Suprapubic skin (tissue), 4 donors: ENCODE measurements at regions not wholly inside any gene's neighbourhood (a gene's known extent, or its start where the extent isn't known, plus 50 kb on each side); places are given as distances from the start of the nearest gene placed in this dataset.

Experiments
- DNase-seq, 2 donors: peaks; one replicate each; pipeline ENCODE4 v3.0.0-alpha.2; 2019; ENCODE audit warnings: low spot score in 2 of 2
- H3K27ac ChIP-seq: fragments of 200-600 bp; sonication (generic); one replicate; pipeline ENCODE4 v1.5.1; 2019
- H3K27me3 ChIP-seq: fragments of 200-600 bp; sonication (generic); one replicate; pipeline ENCODE4 v1.5.1; 2019
- H3K36me3 ChIP-seq: fragments of 200-600 bp; sonication (generic); one replicate; pipeline ENCODE4 v1.5.1; 2019
- H3K4me1 ChIP-seq: fragments of 200-600 bp; sonication (generic); one replicate; pipeline ENCODE4 v1.5.1; 2019
- H3K4me3 ChIP-seq: fragments of 200-600 bp; sonication (generic); one replicate; pipeline ENCODE4 v1.5.1; 2019; ENCODE audit warnings: mild to moderate bottlenecking
- H3K9me3 ChIP-seq: fragments of 200-600 bp; sonication (generic); one replicate; pipeline ENCODE4 v1.5.1; 2019
- EP300 ChIP-seq: sonication (generic); formaldehyde crosslinking; IDR thresholded peaks from one replicate; pipeline ENCODE4 v1.6.1; 2017; ENCODE audit warnings: antibody characterized with exemption
- POLR2A ChIP-seq, 2 donors: fragments of 450-650 bp; IDR thresholded peaks; one replicate each; pipeline ENCODE4 v1.6.1; 2017; ENCODE audit warnings: antibody characterized with exemption in 2 of 2, mild to moderate bottlenecking in 2 of 2, moderate library complexity in 2 of 2
- POLR2AphosphoS5 ChIP-seq, 3 donors: sonication (generic); formaldehyde crosslinking; IDR thresholded peaks; one replicate each; pipeline ENCODE4 v1.6.1; 2017; ENCODE audit warnings: antibody characterized with exemption in 3 of 3
- WGBS: methylation state at CpG from one replicate; pipeline ENCODE4 v1.1.5; 2018; 5-methylcytosine and 5-hydroxymethylcytosine counted together
- TF ChIP-seq, protein P1 (sequence below), 2 donors: fragments of 200-600 bp in 1 of 2; fragments of 450-650 bp in 1 of 2; sonication (generic) in 1 of 2; IDR thresholded peaks; one replicate each; pipeline ENCODE4 v1.5.1; 2016 to 2019; ENCODE audit warnings: antibody characterized with exemption in 2 of 2, mild to moderate bottlenecking in 1 of 2, moderate library complexity in 1 of 2

DNA sequence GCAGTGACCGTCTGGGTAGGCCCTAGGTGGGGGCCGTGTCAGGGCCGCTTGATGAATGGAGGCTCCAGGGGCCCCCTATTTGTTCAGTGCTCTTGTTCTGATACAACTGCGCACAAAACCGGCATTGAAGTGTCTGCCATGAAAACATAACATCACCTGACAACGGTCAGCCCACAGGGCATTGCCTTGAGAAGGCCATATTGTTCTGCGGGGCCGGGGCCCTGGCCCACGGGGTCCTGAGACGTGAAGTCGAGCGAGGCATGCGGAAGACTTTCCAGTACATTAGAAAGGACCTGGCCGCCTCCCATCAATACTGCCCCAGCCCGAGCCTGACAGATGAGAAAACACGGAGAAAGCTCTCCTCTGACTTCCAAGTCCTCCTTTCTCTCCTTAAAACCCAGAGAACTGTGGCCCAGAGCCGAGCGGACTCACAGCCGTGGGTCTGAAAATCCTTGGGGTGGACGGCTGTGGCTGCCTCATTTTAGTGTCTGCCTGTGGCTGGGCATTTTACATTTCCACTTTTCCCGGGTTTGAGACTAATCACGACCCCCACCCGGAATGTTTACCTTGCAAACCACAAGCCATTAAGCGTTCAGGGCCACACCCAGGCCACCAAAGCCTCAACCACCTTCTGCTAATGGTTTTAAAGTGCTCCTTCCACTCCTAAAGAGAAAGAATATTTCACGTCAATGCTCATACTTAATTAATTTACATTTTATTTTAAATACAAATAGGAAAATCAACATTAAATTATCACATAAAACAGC is 391.0 kb upstream of the IRX2 start:
- Histone ChIP-seq H3K36me3 (no peaks in the 10 kb centered on the region), H3K9me3 (no peaks in the 10 kb centered on the region), H3K4me1 (no peaks in the 10 kb centered on the region), H3K27me3 (no peaks in the 10 kb centered on the region), H3K4me3 (no peak overlapping the region), H3K27ac (no peak overlapping the region)
- no peak for TF ChIP-seq POLR2A (IDR thresholded peaks at IDR 0.05)
- TF ChIP-seq, protein P1, sequence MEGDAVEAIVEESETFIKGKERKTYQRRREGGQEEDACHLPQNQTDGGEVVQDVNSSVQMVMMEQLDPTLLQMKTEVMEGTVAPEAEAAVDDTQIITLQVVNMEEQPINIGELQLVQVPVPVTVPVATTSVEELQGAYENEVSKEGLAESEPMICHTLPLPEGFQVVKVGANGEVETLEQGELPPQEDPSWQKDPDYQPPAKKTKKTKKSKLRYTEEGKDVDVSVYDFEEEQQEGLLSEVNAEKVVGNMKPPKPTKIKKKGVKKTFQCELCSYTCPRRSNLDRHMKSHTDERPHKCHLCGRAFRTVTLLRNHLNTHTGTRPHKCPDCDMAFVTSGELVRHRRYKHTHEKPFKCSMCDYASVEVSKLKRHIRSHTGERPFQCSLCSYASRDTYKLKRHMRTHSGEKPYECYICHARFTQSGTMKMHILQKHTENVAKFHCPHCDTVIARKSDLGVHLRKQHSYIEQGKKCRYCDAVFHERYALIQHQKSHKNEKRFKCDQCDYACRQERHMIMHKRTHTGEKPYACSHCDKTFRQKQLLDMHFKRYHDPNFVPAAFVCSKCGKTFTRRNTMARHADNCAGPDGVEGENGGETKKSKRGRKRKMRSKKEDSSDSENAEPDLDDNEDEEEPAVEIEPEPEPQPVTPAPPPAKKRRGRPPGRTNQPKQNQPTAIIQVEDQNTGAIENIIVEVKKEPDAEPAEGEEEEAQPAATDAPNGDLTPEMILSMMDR (IDR thresholded peaks at IDR 0.05): no peak
- TF ChIP-seq EP300: no peak
- no peak for TF ChIP-seq POLR2AphosphoS5 (IDR thresholded peaks at IDR 0.05)
- DNase-seq: no peak
- 89% methylated on average over 25 of the region's 25 CpGs for WGBS

DNA sequence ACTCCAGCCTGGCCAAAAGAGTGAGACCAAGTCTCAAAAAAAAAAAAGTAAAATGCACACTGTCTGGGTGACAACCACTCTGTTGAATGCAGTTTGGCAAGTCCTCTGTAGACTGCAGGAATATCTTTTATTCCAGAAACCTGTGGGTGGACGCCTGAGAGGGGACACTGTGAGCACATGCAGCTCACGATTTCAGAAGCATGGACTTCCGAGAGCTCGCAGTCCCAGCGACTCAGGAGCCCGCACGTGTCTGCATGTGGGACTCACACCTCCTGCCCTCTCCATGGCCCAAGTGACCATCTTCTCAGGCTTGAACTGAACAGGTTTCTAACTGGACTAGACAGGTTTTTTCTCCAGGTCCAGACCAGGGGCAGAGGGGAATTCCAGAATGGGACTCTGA is 388.6 kb upstream of the IRX2 start:
- H3K27me3 ChIP-seq: no peaks in the 10 kb centered on the region
- no peak for DNase-seq

DNA sequence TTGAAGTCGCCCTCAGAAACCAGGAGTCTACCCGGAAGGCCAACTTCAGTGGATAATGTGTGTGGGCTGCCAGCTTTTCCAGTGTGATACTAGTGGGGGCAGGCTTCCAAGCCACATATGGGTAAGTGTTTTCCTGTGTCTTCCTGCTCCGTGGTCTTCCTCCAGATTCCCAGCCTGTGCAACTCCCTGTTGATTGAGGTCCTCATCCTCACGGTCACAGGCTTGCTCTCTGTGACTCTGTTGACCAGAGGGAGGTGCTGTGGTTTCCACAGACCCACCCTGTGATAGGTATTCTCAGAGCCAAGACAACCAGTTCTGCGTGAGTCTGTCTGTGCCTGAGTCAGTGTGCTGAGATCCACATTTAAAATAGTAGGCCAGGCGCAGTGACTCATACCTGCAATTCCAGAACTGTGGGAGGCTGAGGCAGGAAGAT is 388.0 kb upstream of the IRX2 start:
- H3K9me3 ChIP-seq: no peaks in the 10 kb centered on the region
- no peaks in the 10 kb centered on the region for H3K27me3 ChIP-seq
- no peaks in the 10 kb centered on the region for H3K4me1 ChIP-seq
- DNase-seq: no peak
- TF ChIP-seq POLR2A (IDR thresholded peaks at IDR 0.05) (no peak), EP300 (no peak)
- TF ChIP-seq, protein P1 (IDR thresholded peaks at IDR 0.05): no peak
- H3K36me3 ChIP-seq: no peaks in the 10 kb centered on the region
- H3K4me3 ChIP-seq: no peak overlapping the region
- no peak overlapping the region for H3K27ac ChIP-seq
- 39% methylated on average over 6 of the region's 6 CpGs for WGBS

More for the DNA sequence above, 388.6 kb upstream of the IRX2 start:
- no peaks in the 10 kb centered on the region for H3K36me3 ChIP-seq
- 94% methylated on average over 6 of the region's 7 CpGs for WGBS
- H3K9me3 ChIP-seq: no peaks in the 10 kb centered on the region
- no peak for TF ChIP-seq POLR2A (IDR thresholded peaks at IDR 0.05)
- no peak for TF ChIP-seq POLR2AphosphoS5 (IDR thresholded peaks at IDR 0.05)
- TF ChIP-seq, protein P1 (IDR thresholded peaks at IDR 0.05): no peak
- no peak for TF ChIP-seq EP300
- H3K4me3 ChIP-seq: no peak overlapping the region
- H3K4me1 ChIP-seq: no peaks in the 10 kb centered on the region
- H3K27ac ChIP-seq: no peak overlapping the region

DNA sequence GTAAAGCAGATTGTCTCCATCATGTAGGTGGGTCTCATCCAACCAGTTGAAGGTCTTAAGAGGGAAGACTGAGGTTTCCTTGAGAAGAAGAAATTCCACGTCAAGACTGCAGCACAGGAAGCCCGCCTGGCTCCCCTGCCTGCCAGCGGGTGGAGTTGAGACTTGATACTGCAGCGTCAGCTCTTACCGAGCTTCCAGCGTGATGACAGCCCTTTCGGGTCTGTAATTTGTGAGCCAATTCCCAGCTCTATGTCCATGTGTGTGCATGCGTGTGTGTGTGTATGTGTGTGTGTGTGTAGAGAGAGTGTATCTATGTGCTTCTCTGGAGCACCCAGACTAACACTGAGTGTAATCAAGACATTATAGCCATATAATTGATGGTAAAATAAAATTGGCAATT is 379.7 kb upstream of the IRX2 start:
- 55% methylated on average over 8 of the region's 8 CpGs for WGBS
- TF ChIP-seq POLR2A (IDR thresholded peaks at IDR 0.05) (no peak), EP300 (no peak), POLR2AphosphoS5 (IDR thresholded peaks at IDR 0.05) (no peak)
- TF ChIP-seq, protein P1 (IDR thresholded peaks at IDR 0.05): no peak
- Histone ChIP-seq H3K27me3 (no peaks in the 10 kb centered on the region), H3K36me3 (no peaks in the 10 kb centered on the region), H3K27ac (no peak overlapping the region), H3K9me3 (no peaks in the 10 kb centered on the region), H3K4me1 (no peaks in the 10 kb centered on the region), H3K4me3 (no peak overlapping the region)
- DNase-seq: no peak

DNA sequence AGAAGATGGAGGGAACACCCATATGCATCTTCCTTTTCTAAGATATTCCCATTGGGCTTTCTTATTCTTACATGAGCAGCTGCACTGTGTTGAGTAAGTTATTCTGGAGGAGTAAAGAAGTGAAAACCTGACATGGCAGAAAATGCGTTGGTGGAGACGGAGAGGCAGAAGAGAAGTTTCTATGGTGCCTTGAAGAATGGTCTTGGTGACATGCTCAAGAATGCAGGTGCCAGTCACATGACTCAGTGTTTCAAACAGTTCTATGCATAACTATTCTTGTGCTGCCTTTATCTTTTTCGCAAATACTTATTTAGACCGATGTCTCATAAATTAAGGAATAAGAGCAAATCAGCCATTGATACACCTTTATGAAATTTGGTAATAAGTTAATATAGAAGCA is 377.8 kb upstream of the IRX2 start:
- no peak overlapping the region for H3K4me3 ChIP-seq
- TF ChIP-seq, protein P1 (IDR thresholded peaks at IDR 0.05): no peak
- TF ChIP-seq POLR2A (IDR thresholded peaks at IDR 0.05) (no peak), POLR2AphosphoS5 (IDR thresholded peaks at IDR 0.05) (no peak)
- H3K36me3 ChIP-seq: no peaks in the 10 kb centered on the region
- no peak for DNase-seq
- H3K9me3 ChIP-seq: no peaks in the 10 kb centered on the region
- no peaks in the 10 kb centered on the region for H3K4me1 ChIP-seq
- no peak overlapping the region for H3K27ac ChIP-seq
- WGBS: 92% methylated on average over 4 of the region's 4 CpGs
- no peaks in the 10 kb centered on the region for H3K27me3 ChIP-seq
